HG02763 (cell line): ENCODE measurements at regions not wholly inside any gene's neighbourhood (a gene's known extent, or its start where the extent isn't known, plus 50 kb on each side); places are given as distances from the start of the nearest gene placed in this dataset.
"Not testable (repeated sequence)": the region's sequence is repeated elsewhere in the genome, so short reads cannot be mapped to it uniquely, and the experiment has no call there.

ENCODE experiments used
- ATAC-seq: cut with Tn5 transposase; IDR thresholded peaks from one replicate; pipeline ENCODE4 v1.9.1; 2021; ENCODE audit warnings: mild to moderate bottlenecking, moderate library complexity; ENCODE audit not compliant: unreplicated experiment

GRCh38 chr17:77833769-77834168, 124.7 kb upstream of the TNRC6C start:
- ATAC-seq = no peak

- ATAC-seq = no peak
These were observed 124.1 kb upstream of the TNRC6C start for GRCh38 chr17:77834170-77835115.

- no peak for ATAC-seq
These were observed 121.9 kb upstream of the TNRC6C start for GRCh38 chr17:77836557-77837041.

GRCh38 chr17:77837072-77837471, 121.4 kb upstream of the TNRC6C start:
- ATAC-seq = not testable (repeated sequence)

- no peak for ATAC-seq
These were observed 120.6 kb upstream of the TNRC6C start for GRCh38 chr17:77837917-77838316.

- no peak for ATAC-seq
These were observed 119.5 kb upstream of the TNRC6C start for GRCh38 chr17:77838748-77839697.

- no peak for ATAC-seq
These were observed 118.6 kb upstream of the TNRC6C start for GRCh38 chr17:77839698-77840512.

GRCh38 chr17:77840513-77841165, 117.9 kb upstream of the TNRC6C start:
- ATAC-seq = no peak

- ATAC-seq = no peak
These were observed 116.6 kb upstream of the TNRC6C start for GRCh38 chr17:77841742-77842527.

GRCh38 chr17:77842528-77843147, 115.9 kb upstream of the TNRC6C start:
- no peak for ATAC-seq

- ATAC-seq = not testable (repeated sequence)
These were observed 115.1 kb upstream of the TNRC6C start for GRCh38 chr17:77843255-77843895.

GRCh38 chr17:77843896-77844295, 114.6 kb upstream of the TNRC6C start:
- no peak for ATAC-seq

- no peak for ATAC-seq
These were observed 113.8 kb upstream of the TNRC6C start for GRCh38 chr17:77844681-77845080.

GRCh38 chr17:77845541-77846225, 112.8 kb upstream of the TNRC6C start:
- ATAC-seq = no peak

GRCh38 chr17:77846531-77847085, 111.9 kb upstream of the TNRC6C start:
- ATAC-seq = no peak

- ATAC-seq = no peak
These were observed 111.0 kb upstream of the TNRC6C start for GRCh38 chr17:77847221-77848085.
